H9 (cell line): ENCODE measurements at regions not wholly inside any gene's neighbourhood (a gene's known extent, or its start where the extent isn't known, plus 50 kb on each side); places are given as distances from the start of the nearest gene placed in this dataset.

Source experiments
- DNase-seq: peaks from one replicate; pipeline ENCODE4 v3.0.0-alpha.2; 2017
- H2AFZ ChIP-seq: one replicate; pipeline ENCODE4 v1.6.1; 2013; ENCODE audit warnings: mild to moderate bottlenecking, low read length, control low read depth, moderate library complexity
- H2AK5ac ChIP-seq: 2 replicates; pipeline ENCODE4 v1.6.1; 2013; ENCODE audit warnings: low read length, control low read depth, mixed read lengths; ENCODE audit not compliant: insufficient read length
- H2BK120ac ChIP-seq: one replicate; pipeline ENCODE4 v1.6.1; 2013; ENCODE audit warnings: low read depth, mild to moderate bottlenecking, low read length, control low read depth, inconsistent platforms; ENCODE audit not compliant: poor library complexity, severe bottlenecking
- H2BK12ac ChIP-seq: 2 replicates; pipeline ENCODE4 v1.6.1; 2013; ENCODE audit warnings: low read length, control low read depth, mixed read lengths, low read depth; ENCODE audit not compliant: insufficient read length
- H2BK15ac ChIP-seq: 2 replicates; pipeline ENCODE4 v1.6.1; 2013; ENCODE audit warnings: low read depth, low read length, control low read depth
- H2BK20ac ChIP-seq: one replicate; pipeline ENCODE4 v1.6.1; 2013; ENCODE audit warnings: low read depth, mild to moderate bottlenecking, low read length, control low read depth, inconsistent platforms; ENCODE audit not compliant: poor library complexity, severe bottlenecking
- H2BK5ac ChIP-seq: 2 replicates; pipeline ENCODE4 v1.6.1; 2013; ENCODE audit warnings: low read length, control low read depth, mixed read lengths; ENCODE audit not compliant: insufficient read length
- H3K14ac ChIP-seq: 2 replicates; pipeline ENCODE4 v1.6.1; 2013; ENCODE audit warnings: low read length, control low read depth; ENCODE audit not compliant: insufficient read depth
- H3K18ac ChIP-seq: 2 replicates; pipeline ENCODE4 v1.6.1; 2013; ENCODE audit warnings: low read depth, mild to moderate bottlenecking, mixed read lengths, low read length, control low read depth; ENCODE audit not compliant: insufficient read length
- H3K23ac ChIP-seq: 2 replicates; pipeline ENCODE4 v1.6.1; 2013; ENCODE audit warnings: low read length, control low read depth, mixed read lengths, low read depth; ENCODE audit not compliant: insufficient read length
- H3K23me2 ChIP-seq: 2 replicates; pipeline ENCODE4 v1.6.1; 2013; ENCODE audit warnings: low read depth, mild to moderate bottlenecking, mixed read lengths, low read length, control low read depth; ENCODE audit not compliant: insufficient read length, poor library complexity, severe bottlenecking
- H3K27ac ChIP-seq: 2 replicates; pipeline ENCODE4 v1.5.1; 2013; ENCODE audit warnings: low read length, control low read depth, mixed read lengths, low read depth; ENCODE audit not compliant: insufficient read length
- H3K27me3 ChIP-seq: 2 replicates; pipeline ENCODE4 v1.6.1; 2013; ENCODE audit warnings: low read length, control low read depth, inconsistent platforms; ENCODE audit not compliant: insufficient read depth
- H3K4ac ChIP-seq: 2 replicates; pipeline ENCODE4 v1.6.1; 2013; ENCODE audit warnings: low read depth, mild to moderate bottlenecking, control low read depth, inconsistent platforms, low read length, moderate library complexity
- H3K4me1 ChIP-seq: 2 replicates; pipeline ENCODE4 v1.6.1; 2013; ENCODE audit warnings: low read length, control low read depth, inconsistent platforms; ENCODE audit not compliant: insufficient read depth
- H3K4me2 ChIP-seq: 2 replicates; pipeline ENCODE4 v1.6.1; 2013; ENCODE audit warnings: low read length, control low read depth, mixed read lengths; ENCODE audit not compliant: insufficient read length, insufficient read depth
- H3K56ac ChIP-seq: 2 replicates; pipeline ENCODE4 v1.6.1; 2013; ENCODE audit warnings: low read depth, mild to moderate bottlenecking, mixed read lengths, low read length, control low read depth; ENCODE audit not compliant: insufficient read length
- H3K79me1 ChIP-seq: 2 replicates; pipeline ENCODE4 v1.6.1; 2013; ENCODE audit warnings: low read depth, mild to moderate bottlenecking, moderate library complexity, low read length, control low read depth, inconsistent platforms; ENCODE audit not compliant: insufficient read depth, poor library complexity, severe bottlenecking
- H3K79me2 ChIP-seq: 2 replicates; pipeline ENCODE4 v1.6.1; 2013; ENCODE audit warnings: low read length, control low read depth, inconsistent platforms; ENCODE audit not compliant: insufficient read depth
- H3K9ac ChIP-seq: 2 replicates; pipeline ENCODE4 v1.6.1; 2013; ENCODE audit warnings: low read length, control low read depth, mixed read lengths; ENCODE audit not compliant: insufficient read length; ENCODE audit errors: extremely low read depth
- H3K9me3 ChIP-seq: one replicate; pipeline ENCODE4 v1.6.1; 2013; ENCODE audit warnings: low read depth, low read length, inconsistent platforms; ENCODE audit not compliant: control insufficient read depth
- H3T11ph ChIP-seq: one replicate; pipeline ENCODE4 v1.6.1; 2013; ENCODE audit warnings: mild to moderate bottlenecking, low read length, control low read depth, inconsistent platforms
- H4K20me1 ChIP-seq: one replicate; pipeline ENCODE4 v1.6.1; 2013; ENCODE audit not compliant: control insufficient read depth, insufficient read length, insufficient read depth
- H4K5ac ChIP-seq: 2 replicates; pipeline ENCODE4 v1.6.1; 2013; ENCODE audit warnings: low read depth, mild to moderate bottlenecking, mixed read lengths, low read length, control low read depth; ENCODE audit not compliant: insufficient read length
- H4K8ac ChIP-seq: replicated peaks from 2 replicates; pipeline ENCODE4 v1.6.1; 2013; ENCODE audit warnings: low read length, control low read depth, mixed read lengths, low read depth; ENCODE audit not compliant: insufficient read length
- H4K91ac ChIP-seq: 2 replicates; pipeline ENCODE4 v1.6.1; 2013; ENCODE audit warnings: low read depth, mild to moderate bottlenecking, moderate library complexity, mixed read lengths, low read length, control low read depth; ENCODE audit not compliant: insufficient read length
- H3K27ac Mint-ChIP-seq, 3 experiments: 2 replicates in 2 of 3; 3 replicates in 1 of 3; pipeline ENCODE4 v1.8.0; 2020 to 2021; ENCODE audit warnings: mixed read lengths in 3 of 3, mild to moderate bottlenecking in 1 of 3, moderate library complexity in 1 of 3
- H3K27me3 Mint-ChIP-seq: 2 replicates; pipeline ENCODE4 v1.8.0; 2021; ENCODE audit warnings: low read depth, mild to moderate bottlenecking, moderate library complexity, mixed read lengths
- H3K36me3 Mint-ChIP-seq, 3 experiments: 2 replicates in 2 of 3; 3 replicates in 1 of 3; pipeline ENCODE4 v1.8.0; 2020 to 2021; ENCODE audit warnings: low read depth in 3 of 3, mixed read lengths in 3 of 3; ENCODE audit not compliant: insufficient read depth in 1 of 3
- H3K4me1 Mint-ChIP-seq, 2 experiments: 2 replicates each; pipeline ENCODE4 v1.8.0; 2020; ENCODE audit warnings: mixed read lengths in 2 of 2
- H3K4me3 Mint-ChIP-seq, 2 experiments: 2 replicates in 1 of 2; 3 replicates in 1 of 2; pipeline ENCODE4 v1.8.0; 2020 to 2021; ENCODE audit warnings: mild to moderate bottlenecking in 2 of 2, mixed read lengths in 2 of 2, moderate library complexity in 1 of 2
- H3K9me3 Mint-ChIP-seq, 2 experiments: 2 replicates in 1 of 2; 3 replicates in 1 of 2; pipeline ENCODE4 v1.8.0; 2020; ENCODE audit warnings: mild to moderate bottlenecking in 2 of 2, mixed read lengths in 2 of 2, moderate library complexity in 1 of 2
- WGBS: extraction: QIAGEN DNeasy Blood & Tissue Kit; methylation state at CpG from one replicate; pipeline ENCODE4 v1.1.7; 2013; ENCODE audit warnings: missing lambda C conversion rate, low lambda C conversion rate, mixed read lengths; ENCODE audit not compliant: insufficient read length; ENCODE audit errors: extremely low coverage; 5-methylcytosine and 5-hydroxymethylcytosine counted together
- TF ChIP-seq, protein P1 (sequence below): fragments of 200-600 bp; sonication (generic); conservative IDR thresholded peaks from 3 replicates; pipeline ENCODE4 v1.8.0; 2021; ENCODE audit warnings: antibody characterized with exemption, mild to moderate bottlenecking

DNA sequence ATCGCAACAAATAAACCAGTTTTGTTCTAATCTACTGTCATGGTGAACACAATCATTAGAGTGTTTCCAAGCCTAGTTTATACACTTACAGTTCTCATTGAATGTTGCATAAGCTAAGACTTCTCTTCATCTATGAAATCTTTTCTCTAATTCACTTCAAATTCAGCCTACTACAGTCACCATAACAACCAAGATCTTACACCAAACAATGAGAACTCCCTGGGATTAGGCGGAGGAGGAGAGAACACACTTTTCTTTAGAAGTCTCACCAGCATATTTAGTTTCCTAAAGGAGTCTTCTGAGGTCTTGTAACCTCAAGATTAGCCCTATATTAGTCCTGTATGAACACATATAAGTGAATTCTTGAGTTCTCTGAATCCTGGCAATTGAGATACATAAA is 1889.7 kb downstream of the LRRC4C start:
- no peak overlapping the region for H3K4ac ChIP-seq

More for the DNA sequence above, 1889.7 kb downstream of the LRRC4C start:
- H3K4me1 Mint-ChIP-seq, result no peaks in the 10 kb centered on the region
- H3T11ph ChIP-seq, result no peak overlapping the region
- H4K8ac ChIP-seq, result no peak overlapping the region
- no peak overlapping the region for H4K5ac ChIP-seq
- no peak overlapping the region for H2AK5ac ChIP-seq
- H3K4me1 ChIP-seq, result no peaks in the 10 kb centered on the region
- no peak overlapping the region for H3K56ac ChIP-seq
- no peaks in the 10 kb centered on the region for H3K27me3 Mint-ChIP-seq
- no peak overlapping the region for H3K4me3 Mint-ChIP-seq
- peaks cover 2 to 5% (median 5%) of the 10 kb centered on the region in 3 experiments; a peak in 6 of 7 replicates for H3K36me3 Mint-ChIP-seq
- peaks cover 5 to 10% of the 10 kb centered on the region in 2 experiments for H3K9me3 Mint-ChIP-seq
- no peaks in the 10 kb centered on the region for H4K20me1 ChIP-seq
- H3K27ac ChIP-seq, result no peak overlapping the region
- no peaks in the 10 kb centered on the region for H3K27me3 ChIP-seq
- H2BK20ac ChIP-seq, result no peak overlapping the region
- no peak overlapping the region for H3K23ac ChIP-seq
- no peak overlapping the region for H3K9ac ChIP-seq
- no peaks in the 10 kb centered on the region for H3K9me3 ChIP-seq
- H2BK5ac ChIP-seq, result no peak overlapping the region
- no peaks in the 10 kb centered on the region for H3K79me2 ChIP-seq
- no peak overlapping the region for H3K18ac ChIP-seq
- H3K23me2 ChIP-seq, result no peaks in the 10 kb centered on the region
- H2BK120ac ChIP-seq, result no peak overlapping the region
- H2BK15ac ChIP-seq, result no peak overlapping the region
- no peak overlapping the region for H3K27ac Mint-ChIP-seq
- H2AFZ ChIP-seq, result no peak overlapping the region
- no peak overlapping the region for H3K4me2 ChIP-seq
- H2BK12ac ChIP-seq, result no peak overlapping the region
- TF ChIP-seq, protein P1, sequence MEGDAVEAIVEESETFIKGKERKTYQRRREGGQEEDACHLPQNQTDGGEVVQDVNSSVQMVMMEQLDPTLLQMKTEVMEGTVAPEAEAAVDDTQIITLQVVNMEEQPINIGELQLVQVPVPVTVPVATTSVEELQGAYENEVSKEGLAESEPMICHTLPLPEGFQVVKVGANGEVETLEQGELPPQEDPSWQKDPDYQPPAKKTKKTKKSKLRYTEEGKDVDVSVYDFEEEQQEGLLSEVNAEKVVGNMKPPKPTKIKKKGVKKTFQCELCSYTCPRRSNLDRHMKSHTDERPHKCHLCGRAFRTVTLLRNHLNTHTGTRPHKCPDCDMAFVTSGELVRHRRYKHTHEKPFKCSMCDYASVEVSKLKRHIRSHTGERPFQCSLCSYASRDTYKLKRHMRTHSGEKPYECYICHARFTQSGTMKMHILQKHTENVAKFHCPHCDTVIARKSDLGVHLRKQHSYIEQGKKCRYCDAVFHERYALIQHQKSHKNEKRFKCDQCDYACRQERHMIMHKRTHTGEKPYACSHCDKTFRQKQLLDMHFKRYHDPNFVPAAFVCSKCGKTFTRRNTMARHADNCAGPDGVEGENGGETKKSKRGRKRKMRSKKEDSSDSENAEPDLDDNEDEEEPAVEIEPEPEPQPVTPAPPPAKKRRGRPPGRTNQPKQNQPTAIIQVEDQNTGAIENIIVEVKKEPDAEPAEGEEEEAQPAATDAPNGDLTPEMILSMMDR, result no peak
- H3K79me1 ChIP-seq, result no peaks in the 10 kb centered on the region
- H3K14ac ChIP-seq, result no peak overlapping the region
- no CpG with 5 or more reads among the region's 2 CpGs for WGBS
- no peak overlapping the region for H4K91ac ChIP-seq
- no peak for DNase-seq
